ENCODE measurements at regions not wholly inside any gene's neighbourhood (a gene's known extent, or its start where the extent isn't known, plus 50 kb on each side); places are given as distances from the start of the nearest gene placed in this dataset.

DNA sequence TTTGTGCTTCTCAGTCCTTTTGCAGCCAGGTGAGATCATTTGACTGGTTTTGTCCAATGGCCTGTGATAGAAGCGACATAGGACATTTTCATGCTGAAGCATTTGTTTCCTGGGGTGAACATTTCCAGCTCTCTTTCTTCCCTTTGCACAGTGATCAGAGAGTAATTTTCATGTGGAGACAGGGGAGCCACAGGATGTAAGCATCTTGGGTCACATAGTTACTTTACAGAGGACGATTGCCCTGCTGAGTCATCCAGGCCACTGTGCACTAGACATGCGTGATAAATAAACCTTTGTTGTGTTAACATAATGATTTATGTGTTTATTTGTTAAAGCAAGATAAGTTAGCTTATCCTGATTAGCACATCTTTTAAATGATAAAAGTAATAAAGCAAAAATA lies 263.5 kb upstream of the CCDC179 start:
- Histone ChIP-seq H3K4me3 (no peak overlapping the region), H3K4me1 (no peaks in the 10 kb centered on the region), H3K27ac (no peak overlapping the region), H3K27me3 (no peaks in the 10 kb centered on the region), H3K9me3 (no peaks in the 10 kb centered on the region), H3K36me3 (no peaks in the 10 kb centered on the region)
- no peak for TF ChIP-seq POLR2AphosphoS5 (IDR thresholded peaks at IDR 0.05)
- TF ChIP-seq EP300 (IDR thresholded peaks at IDR 0.05): no peak
- TF ChIP-seq POLR2A (IDR thresholded peaks at IDR 0.05): no peak
- TF ChIP-seq, protein P1, sequence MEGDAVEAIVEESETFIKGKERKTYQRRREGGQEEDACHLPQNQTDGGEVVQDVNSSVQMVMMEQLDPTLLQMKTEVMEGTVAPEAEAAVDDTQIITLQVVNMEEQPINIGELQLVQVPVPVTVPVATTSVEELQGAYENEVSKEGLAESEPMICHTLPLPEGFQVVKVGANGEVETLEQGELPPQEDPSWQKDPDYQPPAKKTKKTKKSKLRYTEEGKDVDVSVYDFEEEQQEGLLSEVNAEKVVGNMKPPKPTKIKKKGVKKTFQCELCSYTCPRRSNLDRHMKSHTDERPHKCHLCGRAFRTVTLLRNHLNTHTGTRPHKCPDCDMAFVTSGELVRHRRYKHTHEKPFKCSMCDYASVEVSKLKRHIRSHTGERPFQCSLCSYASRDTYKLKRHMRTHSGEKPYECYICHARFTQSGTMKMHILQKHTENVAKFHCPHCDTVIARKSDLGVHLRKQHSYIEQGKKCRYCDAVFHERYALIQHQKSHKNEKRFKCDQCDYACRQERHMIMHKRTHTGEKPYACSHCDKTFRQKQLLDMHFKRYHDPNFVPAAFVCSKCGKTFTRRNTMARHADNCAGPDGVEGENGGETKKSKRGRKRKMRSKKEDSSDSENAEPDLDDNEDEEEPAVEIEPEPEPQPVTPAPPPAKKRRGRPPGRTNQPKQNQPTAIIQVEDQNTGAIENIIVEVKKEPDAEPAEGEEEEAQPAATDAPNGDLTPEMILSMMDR (IDR thresholded peaks at IDR 0.05): no peak
- DNase-seq (ENCODE audit: low spot score in 2 of 2): no peak
- 61% methylated on average over 3 of the region's 3 CpGs for WGBS

DNA sequence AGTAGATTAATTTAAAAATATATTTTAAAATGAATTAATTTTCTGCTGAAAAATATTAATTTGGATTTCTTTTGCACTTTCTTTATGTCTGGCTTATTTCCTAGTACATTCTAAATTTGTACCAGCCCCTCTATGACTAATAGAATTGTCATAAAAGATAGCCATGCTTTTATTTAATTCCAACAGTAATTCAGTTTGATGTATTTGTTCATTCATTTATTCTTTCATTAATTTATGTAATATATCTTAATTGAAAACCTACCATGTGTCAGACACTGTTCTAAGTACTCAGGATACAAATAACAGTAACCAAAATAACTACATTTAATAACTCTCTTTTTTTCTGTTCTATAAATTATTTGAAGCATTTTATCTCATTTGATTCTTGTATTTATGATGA lies 264.0 kb upstream of the CCDC179 start:
- no peak overlapping the region for H3K4me3 ChIP-seq
- H3K36me3 ChIP-seq: no peaks in the 10 kb centered on the region
- H3K4me1 ChIP-seq: no peaks in the 10 kb centered on the region
- no peak for DNase-seq (ENCODE audit: low spot score in 2 of 2)
- no peaks in the 10 kb centered on the region for H3K9me3 ChIP-seq
- no peaks in the 10 kb centered on the region for H3K27me3 ChIP-seq
- H3K27ac ChIP-seq: no peak overlapping the region
- TF ChIP-seq, protein P1 (IDR thresholded peaks at IDR 0.05): no peak
- no peak for TF ChIP-seq POLR2AphosphoS5 (IDR thresholded peaks at IDR 0.05)
- TF ChIP-seq EP300 (IDR thresholded peaks at IDR 0.05): no peak
- no peak for TF ChIP-seq POLR2A (IDR thresholded peaks at IDR 0.05)

DNA sequence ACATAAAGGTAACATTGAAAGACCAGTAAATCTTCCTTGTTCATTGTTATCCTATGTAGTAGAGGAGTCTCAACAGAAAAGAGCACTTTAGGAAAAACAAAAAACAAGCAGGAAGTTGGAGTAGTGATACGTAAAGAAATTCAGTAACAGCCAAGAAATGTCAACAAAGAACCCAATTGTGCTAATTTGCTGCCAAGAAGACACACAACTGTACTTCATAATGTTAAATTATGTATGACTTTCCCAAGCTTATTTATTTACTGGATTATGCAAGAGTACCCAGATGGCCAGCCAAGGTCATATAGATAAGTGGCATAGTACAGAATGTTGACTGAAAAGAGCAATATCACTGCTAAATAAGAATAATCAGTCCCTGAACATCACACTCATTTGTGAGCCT lies 264.7 kb upstream of the CCDC179 start:
- no peaks in the 10 kb centered on the region for H3K9me3 ChIP-seq
- no peak overlapping the region for H3K4me3 ChIP-seq
- H3K4me1 ChIP-seq: no peaks in the 10 kb centered on the region
- H3K36me3 ChIP-seq: no peaks in the 10 kb centered on the region
- H3K27me3 ChIP-seq: no peaks in the 10 kb centered on the region
- TF ChIP-seq EP300 (IDR thresholded peaks at IDR 0.05) (no peak), POLR2A (IDR thresholded peaks at IDR 0.05) (no peak), POLR2AphosphoS5 (IDR thresholded peaks at IDR 0.05) (no peak)
- TF ChIP-seq, protein P1 (IDR thresholded peaks at IDR 0.05): no peak
- WGBS: 45% methylated on average over 1 of the region's 1 CpG
- no peak overlapping the region for H3K27ac ChIP-seq
- no peak for DNase-seq (ENCODE audit: low spot score in 2 of 2)

DNA sequence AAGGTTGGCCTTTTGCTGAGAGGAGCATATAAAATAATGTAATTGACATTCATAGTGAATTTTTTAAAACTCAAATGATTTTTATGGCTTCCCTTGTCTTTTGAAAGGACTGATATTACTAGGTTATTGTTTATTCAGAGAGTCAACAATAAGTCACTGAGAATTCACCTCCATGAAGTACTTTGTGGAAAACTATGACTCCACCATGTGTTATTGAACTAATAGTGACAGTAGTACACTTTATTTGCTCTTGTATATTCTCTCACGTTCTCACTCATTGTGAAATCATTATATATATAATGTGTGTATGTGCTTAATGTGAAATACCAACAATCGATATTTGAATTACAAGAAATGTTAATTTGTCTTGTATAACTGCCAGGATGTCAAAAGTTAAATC lies 267.4 kb upstream of the CCDC179 start:
- TF ChIP-seq EP300 (IDR thresholded peaks at IDR 0.05) (no peak), POLR2A (IDR thresholded peaks at IDR 0.05) (no peak), POLR2AphosphoS5 (IDR thresholded peaks at IDR 0.05) (no peak)
- TF ChIP-seq, protein P1 (IDR thresholded peaks at IDR 0.05): no peak
- no peaks in the 10 kb centered on the region for H3K4me1 ChIP-seq
- WGBS: 60% methylated on average over 2 of the region's 2 CpGs
- H3K36me3 ChIP-seq: no peaks in the 10 kb centered on the region
- H3K4me3 ChIP-seq: no peak overlapping the region
- H3K27me3 ChIP-seq: no peaks in the 10 kb centered on the region
- no peak overlapping the region for H3K27ac ChIP-seq
- no peak for DNase-seq (ENCODE audit: low spot score in 2 of 2)
- no peaks in the 10 kb centered on the region for H3K9me3 ChIP-seq

DNA sequence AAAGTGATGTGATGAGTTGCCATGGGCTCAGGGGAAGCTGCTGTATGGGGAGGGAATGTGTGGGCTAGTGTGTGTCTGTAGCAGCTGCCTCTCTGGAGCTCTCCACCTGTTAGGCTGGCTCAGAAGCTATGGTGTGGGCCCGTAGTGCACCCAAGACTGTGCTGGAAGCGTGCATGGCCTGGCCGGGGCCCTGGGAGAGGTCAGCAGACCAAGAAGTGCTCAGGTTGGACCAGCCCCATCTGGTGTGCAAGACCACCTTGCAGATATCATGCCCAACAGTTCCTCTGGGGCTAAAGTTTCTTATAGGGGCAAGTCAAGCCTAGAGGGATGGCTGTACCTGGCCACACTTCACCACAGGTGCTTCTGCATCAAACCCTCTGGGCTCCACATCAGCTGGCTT lies 274.4 kb upstream of the CCDC179 start:
- H3K4me3 ChIP-seq: no peak overlapping the region
- no peak overlapping the region for H3K27ac ChIP-seq
- TF ChIP-seq POLR2A (IDR thresholded peaks at IDR 0.05) (no peak), EP300 (IDR thresholded peaks at IDR 0.05) (no peak), POLR2AphosphoS5 (IDR thresholded peaks at IDR 0.05) (no peak)
- TF ChIP-seq, protein P1 (IDR thresholded peaks at IDR 0.05): no peak
- H3K36me3 ChIP-seq: no peaks in the 10 kb centered on the region
- no CpG with 5 or more reads among the region's 3 CpGs for WGBS
- DNase-seq (ENCODE audit: low spot score in 2 of 2): no peak
- H3K27me3 ChIP-seq: no peaks in the 10 kb centered on the region
- no peaks in the 10 kb centered on the region for H3K4me1 ChIP-seq
- H3K9me3 ChIP-seq: peaks cover 2% of the 10 kb centered on the region

All from suprapubic skin (tissue), 4 donors.